Ramos (cell line): ENCODE measurements at regions not wholly inside any gene's neighbourhood (a gene's known extent, or its start where the extent isn't known, plus 50 kb on each side); places are given as distances from the start of the nearest gene placed in this dataset.

Experiments used
- in situ Hi-C: fragments of 300-500 bp; cut with MboI; formaldehyde crosslinking; loops from one replicate; pipeline ENCODE4 v1.14.3; 2022; ENCODE audit warnings: low sequenced_read_pairs; ENCODE audit not compliant: unreplicated experiment

DNA sequence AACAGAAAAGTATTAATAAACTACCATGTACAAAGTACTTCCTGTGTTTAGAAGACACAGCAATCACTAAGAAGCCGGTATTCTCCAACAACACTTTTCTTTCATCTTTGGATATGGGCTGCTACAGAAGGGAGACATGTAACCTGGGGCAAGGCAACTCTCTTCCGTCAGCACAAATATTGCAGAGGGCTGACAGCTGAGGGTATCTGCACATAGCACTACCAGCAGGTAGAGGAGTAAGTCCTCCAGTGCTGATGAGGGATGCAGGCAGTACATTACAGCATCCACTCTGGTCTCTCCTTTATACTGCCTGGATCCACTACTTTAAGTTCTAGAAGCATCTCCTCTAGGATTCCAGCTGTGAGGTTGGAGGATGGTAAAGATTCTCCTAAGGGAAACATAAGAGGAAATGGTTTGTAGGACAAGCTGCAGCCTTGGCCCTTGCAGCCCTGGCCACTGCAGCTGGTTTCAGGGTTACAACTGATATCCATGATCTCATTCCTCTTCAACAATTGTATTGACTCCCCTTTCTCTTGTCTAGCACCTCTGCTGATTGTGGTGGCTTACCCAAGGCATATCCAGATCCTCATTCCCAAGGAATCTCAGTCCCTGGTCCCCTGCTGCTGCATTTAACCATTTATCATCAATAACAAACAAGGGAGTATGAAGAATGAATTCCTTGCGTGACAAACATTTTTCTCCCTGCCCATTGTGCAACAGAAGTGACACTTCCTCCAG, 110.7 kb upstream of the ADGRF1 start:
- in situ Hi-C loops = no loop called here

DNA sequence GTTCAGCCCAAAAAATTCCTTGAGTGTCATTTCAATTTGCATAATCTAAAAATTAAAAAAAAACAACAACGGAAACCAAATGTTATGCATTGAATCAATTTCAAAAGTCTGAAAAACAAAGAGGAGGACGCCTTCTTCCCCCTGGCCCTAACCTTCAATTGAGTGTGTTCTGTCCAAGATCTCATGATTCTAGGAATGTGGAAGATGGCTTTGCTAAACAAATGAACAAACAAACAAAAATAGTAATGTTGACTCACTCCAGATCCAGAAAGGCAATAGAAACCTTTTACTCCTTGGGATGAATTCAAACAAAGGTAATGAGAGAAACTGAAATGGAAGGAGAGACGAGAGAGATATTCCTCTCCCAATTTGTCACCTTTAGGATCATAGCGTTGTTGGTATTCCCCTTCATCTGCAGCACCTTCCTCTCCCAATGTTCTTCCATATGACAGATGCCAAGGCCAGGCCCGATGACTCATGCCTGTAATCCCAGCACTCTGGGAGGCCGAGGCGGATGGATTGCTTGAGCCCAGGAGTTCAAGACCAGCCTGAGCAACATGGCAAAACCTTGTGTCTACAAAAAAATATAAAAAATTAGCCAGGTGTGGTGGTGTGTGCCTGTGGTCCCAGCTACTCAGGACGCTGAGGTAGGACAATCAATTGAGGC, 109.2 kb upstream of the ADGRF1 start:
- in situ Hi-C loops = no loop called here

DNA sequence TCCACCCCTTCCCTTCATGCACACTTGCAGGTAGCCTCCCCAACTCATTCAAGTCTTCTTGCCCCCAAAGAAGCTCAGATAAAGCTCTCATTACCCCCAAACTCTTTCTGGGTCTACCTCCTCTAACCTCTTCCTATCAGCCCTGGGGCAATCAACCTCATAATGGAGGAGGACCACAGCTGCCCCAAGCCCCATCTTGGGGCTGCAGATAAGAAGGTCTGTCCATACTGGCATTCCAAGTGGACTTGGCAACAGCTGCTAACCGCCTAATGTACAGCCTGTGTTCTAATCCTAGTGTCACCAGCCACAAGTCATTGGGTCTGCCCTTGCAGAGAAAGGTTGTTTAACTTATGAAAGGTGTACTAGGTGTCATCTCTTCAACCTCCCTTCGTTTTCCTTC, 107.4 kb upstream of the ADGRF1 start:
- in situ Hi-C loops = no loop called here

DNA sequence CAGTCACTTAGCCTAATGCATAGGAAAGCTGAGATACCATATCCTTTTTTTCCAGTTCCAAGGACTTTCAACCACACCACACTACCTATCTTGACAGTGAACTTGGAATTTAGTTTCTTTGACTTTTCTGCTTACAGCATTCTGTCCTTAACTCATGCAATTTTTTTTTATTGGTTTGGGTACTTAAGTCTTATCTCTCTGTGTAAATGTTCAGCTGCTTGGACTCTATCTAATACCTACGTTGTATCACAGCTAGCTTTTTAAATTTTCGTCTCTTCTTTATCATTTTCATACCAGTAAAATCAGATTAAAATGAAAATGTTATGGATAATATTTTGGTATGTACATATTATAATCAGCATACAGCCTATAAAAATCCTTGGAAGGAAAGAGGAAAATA, 106.9 kb upstream of the ADGRF1 start:
- in situ Hi-C loops = no loop called here

DNA sequence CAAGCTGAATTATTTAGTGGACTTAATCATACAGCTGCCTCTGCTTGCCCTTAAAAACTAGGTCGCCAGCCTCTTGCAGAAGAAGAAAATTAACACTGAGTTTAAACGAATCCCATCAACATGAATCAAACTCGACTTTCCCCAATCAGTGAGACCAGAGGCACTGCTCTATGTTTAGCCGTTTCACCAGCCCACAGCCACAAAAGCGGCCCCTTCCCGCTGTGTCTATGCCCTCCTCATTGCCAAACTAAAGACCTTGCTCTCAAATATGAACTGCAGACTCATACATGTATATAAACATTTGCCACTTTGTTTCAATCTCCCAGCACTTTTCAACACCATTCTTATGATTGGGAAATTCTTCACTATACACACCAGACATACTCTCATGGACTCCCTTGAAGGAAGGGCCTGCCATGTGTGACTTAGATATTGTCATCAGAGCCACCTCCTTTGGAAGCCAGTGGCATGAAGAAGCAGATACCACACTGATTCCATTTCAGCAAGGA, 105.8 kb upstream of the ADGRF1 start:
- in situ Hi-C loops = no loop called here

DNA sequence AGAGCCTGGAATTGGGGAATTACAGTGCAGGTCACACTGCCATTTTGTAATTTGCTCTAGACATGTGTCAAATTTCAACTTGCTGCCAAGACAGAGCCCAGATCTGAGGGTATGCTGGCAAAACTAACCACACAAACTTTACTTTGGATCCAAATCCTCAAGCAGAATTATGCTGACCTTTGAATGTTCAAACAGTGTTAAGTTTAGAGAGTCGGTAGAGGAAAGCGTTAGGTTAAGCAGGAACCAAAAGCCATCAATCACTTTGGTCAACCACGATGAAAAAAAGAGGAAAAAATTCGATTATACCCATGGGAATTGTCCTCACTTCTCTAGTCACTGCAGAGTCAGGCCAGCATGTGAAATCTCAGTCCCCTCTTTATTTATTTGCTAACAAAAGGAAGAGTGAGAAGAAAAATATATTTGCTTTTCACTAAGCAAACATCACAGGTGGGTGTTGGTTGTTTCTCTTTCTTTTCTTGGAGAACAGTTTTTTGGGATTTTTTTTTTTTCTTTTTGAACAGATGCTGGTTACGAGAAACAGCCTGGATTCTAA, 105.1 kb upstream of the ADGRF1 start:
- in situ Hi-C loops = no loop called here

DNA sequence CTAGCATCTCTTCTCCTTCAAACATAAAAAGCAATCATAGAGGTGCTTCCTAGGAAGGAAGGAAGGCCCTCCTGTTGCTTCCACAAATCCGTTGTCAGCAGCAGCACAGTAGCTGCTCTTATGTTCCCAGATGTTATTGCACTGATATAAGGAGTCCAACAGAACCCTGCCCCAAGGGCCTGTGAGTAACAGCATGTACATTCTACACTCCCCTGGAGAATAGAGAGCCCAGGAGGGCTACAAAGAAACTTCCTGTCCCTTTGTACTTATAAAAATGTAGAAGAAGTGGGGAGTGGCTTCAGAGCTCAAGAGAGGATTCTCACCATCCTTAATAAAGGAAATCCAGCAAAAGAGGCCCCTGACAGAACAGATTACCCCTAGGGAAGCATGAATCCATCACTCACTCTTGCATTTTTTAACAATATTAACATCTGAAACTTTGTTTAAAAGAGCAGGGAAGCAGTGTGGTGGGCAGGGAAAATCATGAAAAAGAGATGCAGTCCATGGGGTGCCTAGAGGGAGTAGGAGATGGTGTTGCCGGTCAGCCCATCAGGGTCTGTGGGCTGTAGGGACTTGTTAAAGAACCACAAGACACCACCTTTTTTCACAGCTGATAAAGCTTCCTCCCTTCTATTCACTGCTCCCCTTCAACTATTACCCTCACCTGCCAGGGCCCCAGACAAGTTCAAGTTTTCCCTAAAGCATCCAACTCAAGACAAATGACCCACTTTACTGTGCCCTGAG, 104.5 kb upstream of the ADGRF1 start:
- in situ Hi-C loops = no loop called here

DNA sequence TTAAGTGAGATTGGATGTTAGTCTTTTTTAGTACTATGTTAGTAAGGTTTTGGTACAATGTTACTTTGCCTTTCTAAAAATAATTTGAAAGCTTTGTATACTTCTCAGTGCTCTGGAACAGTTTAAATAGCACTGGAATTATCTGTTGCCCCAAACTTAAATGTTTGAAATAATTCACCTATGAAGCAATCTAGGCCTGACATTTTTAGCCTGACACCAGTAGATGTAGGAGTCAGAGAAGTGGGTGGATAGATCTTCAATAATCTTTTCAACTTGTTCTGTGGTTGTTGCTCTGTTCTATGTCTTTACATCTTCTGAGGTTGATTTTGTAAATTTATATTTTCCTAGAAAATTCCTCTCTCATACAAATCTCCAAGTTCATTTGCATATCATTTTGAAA, 103.1 kb upstream of the ADGRF1 start:
- in situ Hi-C loops = no loop called here

DNA sequence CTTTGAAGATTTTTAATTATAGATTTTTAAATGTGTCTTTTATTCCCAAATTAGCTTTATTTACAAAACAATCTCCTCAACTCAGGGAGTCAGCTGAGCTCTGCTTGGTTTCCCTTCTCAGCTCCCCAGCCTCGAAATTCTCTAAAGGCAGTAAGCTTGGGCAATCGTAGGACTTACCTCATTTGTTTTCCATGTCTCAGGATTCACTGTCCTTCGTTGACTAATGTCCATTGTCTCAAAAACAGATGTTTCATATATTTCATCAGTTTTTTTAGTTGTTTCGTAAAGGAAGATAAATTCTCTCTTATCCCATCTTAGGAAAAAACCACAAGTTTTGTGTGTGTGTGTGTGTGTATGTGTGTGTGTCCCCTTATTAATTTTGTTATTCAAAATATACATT, 102.2 kb upstream of the ADGRF1 start:
- in situ Hi-C loops = no loop called here

DNA sequence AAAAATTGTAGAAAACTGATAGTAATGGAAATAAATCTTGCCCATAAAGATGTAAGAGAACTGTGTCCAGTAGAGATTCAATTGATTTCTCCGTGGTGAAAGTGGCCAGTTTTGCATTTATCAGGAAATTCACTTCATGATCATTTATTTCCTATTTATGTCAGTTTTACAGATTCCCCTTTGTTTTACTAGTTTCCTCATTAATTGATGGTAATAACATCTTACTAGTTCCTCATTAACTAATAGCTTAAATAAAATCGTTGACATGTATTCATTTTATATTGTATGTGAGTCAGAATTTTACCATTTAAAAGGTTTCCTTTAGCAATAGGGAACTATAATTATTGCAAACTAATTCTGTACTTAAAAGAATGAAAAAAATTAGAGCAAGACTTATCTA, 99.8 kb upstream of the ADGRF1 start:
- in situ Hi-C loops = no loop called here

DNA sequence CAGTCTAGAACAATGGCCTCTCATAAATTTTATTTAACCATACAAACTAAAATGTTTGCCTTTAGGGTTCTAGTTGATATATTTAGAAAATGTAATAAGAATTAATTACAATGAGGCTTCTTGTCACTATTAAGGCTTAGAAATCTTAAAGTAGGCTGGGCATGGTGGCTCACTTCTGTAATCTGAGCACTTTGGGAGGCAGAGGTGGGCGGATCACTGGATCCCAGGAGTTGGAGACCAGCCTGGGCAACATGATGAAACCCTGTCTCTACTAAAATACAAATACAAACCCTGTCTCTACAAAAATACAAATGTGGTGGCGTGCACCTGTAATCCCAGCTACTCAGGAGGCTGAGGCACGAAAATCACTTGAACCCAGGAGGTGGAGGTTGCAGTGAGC, 99.0 kb upstream of the ADGRF1 start:
- in situ Hi-C loops = no loop called here

DNA sequence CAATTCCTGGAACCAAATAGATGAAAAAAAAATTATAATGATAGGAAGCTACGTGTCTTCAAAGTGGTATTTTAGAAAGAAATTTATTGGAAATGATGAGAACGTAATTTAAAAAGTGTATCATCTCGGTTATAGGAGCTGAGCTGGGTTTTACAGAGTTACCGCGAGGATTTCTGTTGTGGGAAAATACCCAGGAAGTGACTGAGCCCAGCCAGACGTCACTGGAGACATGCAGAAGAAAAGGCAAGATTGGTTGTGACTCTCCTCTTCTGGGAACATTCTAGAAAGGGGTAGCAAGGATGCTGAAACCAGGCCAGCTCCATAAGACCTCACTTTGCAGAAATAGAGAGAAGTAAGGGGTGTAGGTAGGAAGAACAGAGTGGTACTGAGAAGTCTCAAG, 95.9 kb upstream of the ADGRF1 start:
- in situ Hi-C loops = no loop called here

DNA sequence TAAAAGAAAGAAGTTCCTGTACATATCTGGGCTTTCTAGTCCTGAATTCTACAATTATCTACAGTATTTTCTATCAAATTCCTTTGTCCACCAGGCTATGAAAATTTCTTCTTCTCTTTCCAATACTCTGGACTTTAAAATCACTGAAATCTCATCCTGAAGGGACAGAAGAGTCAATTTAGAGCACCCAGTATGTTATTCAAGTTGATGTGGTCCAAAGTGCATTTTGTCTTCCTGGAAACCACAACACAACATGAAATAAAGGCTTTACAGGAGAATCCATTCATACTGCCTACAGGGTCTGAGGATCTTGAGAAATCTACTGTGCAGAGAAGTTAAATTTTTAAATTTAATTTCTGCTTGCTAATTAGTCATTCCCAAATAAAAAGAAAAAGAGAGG, 94.9 kb upstream of the ADGRF1 start:
- in situ Hi-C loops = no loop called here

DNA sequence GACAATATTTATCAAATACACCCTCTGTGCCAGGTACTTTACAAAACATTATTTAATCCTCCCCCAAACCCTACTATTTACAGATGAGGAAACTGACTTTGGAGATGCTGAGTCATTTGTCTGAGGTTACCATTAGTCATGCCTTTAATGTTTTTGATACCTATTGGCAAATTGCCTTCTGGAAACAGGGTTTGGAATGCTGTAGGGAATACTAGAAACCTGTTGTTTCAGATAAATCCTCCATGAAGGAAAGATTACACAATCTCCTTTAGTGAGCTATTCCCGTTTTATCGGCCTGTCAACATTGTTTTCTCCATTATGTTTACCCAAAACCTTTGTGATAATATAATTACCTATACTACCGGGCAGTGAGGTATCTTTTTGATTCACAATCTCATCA, 93.6 kb upstream of the ADGRF1 start:
- in situ Hi-C loops = no loop called here

DNA sequence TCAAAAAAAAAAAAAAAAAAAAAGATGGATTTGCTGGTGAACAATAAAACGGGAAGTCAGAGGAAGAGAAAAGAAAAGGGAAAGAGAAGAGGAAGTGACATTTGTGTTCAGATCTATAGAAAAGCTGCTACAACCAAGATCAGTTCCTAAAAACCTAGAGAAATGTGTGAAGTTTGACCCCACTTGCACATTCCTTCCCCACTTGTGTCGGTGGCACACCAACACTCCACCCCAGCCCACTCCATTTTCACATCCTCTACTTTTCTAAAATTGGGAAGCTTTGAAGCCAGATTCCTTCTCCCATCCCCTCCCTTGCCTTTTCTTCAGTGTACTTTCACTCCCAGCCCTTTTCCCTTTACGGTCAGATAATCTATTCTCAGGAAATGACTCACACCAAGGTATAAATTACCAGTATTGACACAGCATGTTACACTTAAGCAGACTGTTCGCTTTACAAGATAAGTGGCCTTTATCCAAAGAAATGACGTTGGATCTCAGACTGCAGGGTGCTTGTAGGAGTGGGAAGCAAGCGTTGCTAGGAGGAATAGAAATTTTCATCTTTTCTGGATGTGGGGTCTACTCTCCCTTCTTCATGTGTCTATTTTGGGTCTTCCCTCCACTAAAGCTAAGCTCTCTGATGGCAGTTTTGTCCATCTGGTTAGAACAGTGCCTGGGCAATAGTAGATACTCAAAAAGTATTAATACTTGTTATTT, 92.5 kb upstream of the ADGRF1 start:
- in situ Hi-C loops = no loop called here

DNA sequence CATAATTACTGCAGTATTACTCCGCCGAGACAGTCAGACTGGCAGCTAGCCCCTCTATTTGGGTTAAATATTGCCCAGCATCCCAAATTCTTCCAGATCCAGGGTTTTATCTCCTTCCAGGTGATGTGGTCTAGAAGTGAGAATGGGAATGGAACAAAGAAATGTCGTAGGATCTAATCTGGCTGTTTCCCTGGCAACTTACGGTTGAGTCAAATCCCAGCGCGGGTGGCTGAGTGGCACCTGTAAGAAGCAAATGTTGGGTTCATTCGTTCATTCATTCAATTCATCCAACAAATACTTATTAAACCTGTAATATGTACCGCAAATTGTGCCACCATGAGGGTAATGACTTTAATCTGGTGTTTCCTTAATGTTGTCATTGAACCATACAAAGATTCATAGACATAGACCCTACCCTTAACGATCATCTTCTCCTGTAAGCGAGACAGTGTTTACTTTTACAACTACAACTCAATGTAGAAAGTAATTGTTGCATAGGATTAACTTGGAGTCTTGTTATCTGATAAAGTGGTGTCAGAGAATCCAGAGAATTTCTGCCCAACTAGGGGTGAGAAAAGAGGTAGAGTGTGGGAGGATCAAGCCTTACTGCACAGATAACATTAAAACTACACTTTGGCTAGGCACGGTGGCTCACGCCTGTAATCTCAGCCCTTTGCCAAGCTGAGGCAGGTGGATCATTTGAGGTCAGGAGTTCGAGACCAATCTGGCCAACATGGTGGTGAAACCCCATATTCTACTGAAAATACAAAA, 91.3 kb upstream of the ADGRF1 start:
- in situ Hi-C loops = no loop called here

DNA sequence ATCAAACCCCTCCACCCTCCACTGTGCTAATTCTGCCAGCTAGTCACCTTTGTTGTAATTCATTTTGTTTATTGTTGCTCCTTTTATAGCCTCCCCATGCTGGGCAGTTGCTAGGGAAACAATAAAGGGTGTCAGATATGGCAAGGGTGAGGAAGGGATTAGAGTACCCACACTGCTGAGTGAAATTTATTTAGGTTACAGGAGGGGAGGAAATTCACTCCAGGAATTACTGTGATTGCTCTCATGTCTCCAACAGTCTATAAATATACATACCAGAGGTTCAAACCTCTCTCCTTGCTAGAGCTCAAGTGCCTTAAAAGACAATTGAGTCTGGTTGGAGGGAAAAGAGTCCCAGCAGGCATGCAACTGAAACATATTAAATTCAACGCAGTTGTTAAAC, 90.6 kb upstream of the ADGRF1 start:
- in situ Hi-C loops = no loop called here

DNA sequence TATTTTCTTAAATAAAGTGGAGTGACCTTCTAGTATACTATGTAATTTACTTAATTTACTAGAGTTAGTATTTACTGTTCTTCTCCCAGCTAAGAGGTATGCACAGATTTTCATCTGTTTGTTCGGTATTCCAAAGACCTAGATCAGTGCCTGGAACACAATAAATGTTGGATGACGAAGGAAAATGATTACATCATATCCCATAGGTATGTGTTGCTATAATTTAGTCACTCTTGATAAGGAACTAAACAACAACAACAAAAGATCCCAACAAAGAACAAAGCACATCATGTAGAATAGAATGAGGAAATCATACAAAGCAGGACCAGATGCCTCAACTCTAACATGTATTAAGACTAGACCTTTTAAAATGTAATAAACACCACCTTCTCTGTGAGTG, 89.6 kb upstream of the ADGRF1 start:
- in situ Hi-C loops = no loop called here

DNA sequence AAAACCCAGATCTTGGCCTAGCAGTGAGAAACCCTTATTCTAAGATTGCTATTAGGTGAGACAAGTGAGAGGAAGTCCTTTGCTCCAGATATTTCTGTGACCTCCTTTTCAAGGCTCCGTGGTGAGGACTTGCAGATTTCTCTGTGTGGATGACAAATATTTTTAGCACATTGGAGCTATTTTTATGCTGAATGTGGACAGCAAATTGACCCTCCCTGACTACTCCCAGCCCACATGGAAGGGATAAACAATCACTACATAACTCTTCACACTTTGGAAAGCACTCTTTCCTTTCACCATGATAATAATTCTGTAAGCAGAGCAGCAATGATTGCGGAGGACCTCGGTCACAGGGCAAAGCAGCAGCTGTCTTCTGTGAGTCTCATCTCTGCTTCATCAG, 88.0 kb upstream of the ADGRF1 start:
- in situ Hi-C loops = no loop called here

DNA sequence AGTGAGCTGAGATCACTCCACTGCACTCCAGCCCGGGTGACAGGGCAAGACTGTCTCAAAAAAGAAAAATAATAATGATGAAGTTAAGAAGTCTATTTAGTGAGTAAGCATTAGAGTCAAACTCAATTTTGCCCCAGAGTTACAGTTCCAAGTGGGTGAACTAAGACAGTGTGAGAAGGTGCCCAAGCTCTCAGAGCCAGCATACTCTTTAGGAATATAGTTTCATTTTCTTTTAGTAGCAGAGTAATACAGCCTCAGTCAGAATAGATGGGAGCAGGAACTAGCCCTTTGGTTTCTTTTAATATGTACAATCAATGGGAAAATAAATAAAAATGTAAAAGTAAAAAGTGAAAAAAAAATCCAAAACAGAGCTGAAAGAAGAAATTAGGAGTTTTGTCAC, 87.0 kb upstream of the ADGRF1 start:
- in situ Hi-C loops = no loop called here
